ENCODE measurements at regions not wholly inside any gene's neighbourhood (a gene's known extent, or its start where the extent isn't known, plus 50 kb on each side); places are given as distances from the start of the nearest gene placed in this dataset.

- ChIA-PET CTCF (no interaction called here), POLR2A (no interaction called here)
- no peaks in the 10 kb centered on the region; the same call in 1 of the 2 replicates for H3K27me3 ChIP-seq (ENCODE audit: control insufficient read depth, insufficient read depth, low read length)
- no peaks in the 10 kb centered on the region for H3K9me3 ChIP-seq (ENCODE audit: control insufficient read depth, insufficient read depth, low read depth, low read length)
- ATAC-seq = no peak; the same call in 1 of the 2 replicates
- TF ChIP-seq TCF7L2 (IDR thresholded peaks at IDR 0.05; ENCODE audit: low read depth, low read length) (no peak), POLR2AphosphoS5 (IDR thresholded peaks at IDR 0.05; ENCODE audit: low read depth, low read length) (no peak), SIN3A (IDR thresholded peaks at IDR 0.05; ENCODE audit: borderline replicate concordance, insufficient read depth, low read depth, low read length) (no peak), CTCF (IDR thresholded peaks at IDR 0.05) (no peak), REST (IDR thresholded peaks at IDR 0.05; ENCODE audit: insufficient read depth in 1 of 2, low read depth in 2 of 2, low read length in 1 of 2) (no peak)
- intact Hi-C loops (cut with micrococcal nuclease; ENCODE audit: unreplicated experiment) (no loop called here), in situ Hi-C loops (cut with HindIII; ENCODE audit: low pct_unique_long_range_greater_than_20kb, low sequenced_read_pairs) (no loop called here)
- BruUV-seq (replicated peaks) = no TSS peak
- DNase-seq (ENCODE audit: low read depth, low spot score) = no peak
- no peak overlapping the region for H3K27ac ChIP-seq (ENCODE audit: low read length)
- H3K4me3 ChIP-seq (ENCODE audit: low read depth in 2 of 2, low read length in 2 of 2) = no peak overlapping the region
- no peaks in the 10 kb centered on the region for H3K4me1 ChIP-seq (ENCODE audit: control insufficient read depth, insufficient read depth, low read length)
- no peaks in the 10 kb centered on the region for H3K36me3 ChIP-seq (ENCODE audit: control insufficient read depth, insufficient read depth, low read length)
These were observed 89.6 kb downstream of the DDX1 start for GRCh38 chr2:15681089-15681885.

GRCh38 chr2:15682354-15682753, 90.7 kb downstream of the DDX1 start:
- Histone ChIP-seq H3K4me1 (ENCODE audit: control insufficient read depth, insufficient read depth, low read length) (no peaks in the 10 kb centered on the region), H3K4me3 (ENCODE audit: low read depth in 2 of 2, low read length in 2 of 2) (no peak overlapping the region), H3K27ac (ENCODE audit: low read length) (no peak overlapping the region), H3K36me3 (ENCODE audit: control insufficient read depth, insufficient read depth, low read length) (no peaks in the 10 kb centered on the region), H3K9me3 (ENCODE audit: control insufficient read depth, insufficient read depth, low read depth, low read length) (no peaks in the 10 kb centered on the region), H3K27me3 (ENCODE audit: control insufficient read depth, insufficient read depth, low read length) (no peaks in the 10 kb centered on the region; the same call in 1 of the 2 replicates)
- ChIA-PET POLR2A (no interaction called here), CTCF (no interaction called here)
- no peak for TF ChIP-seq CTCF (IDR thresholded peaks at IDR 0.05)
- TF ChIP-seq REST (IDR thresholded peaks at IDR 0.05; ENCODE audit: insufficient read depth in 1 of 2, low read depth in 2 of 2, low read length in 1 of 2) = no peak
- no peak for TF ChIP-seq TCF7L2 (IDR thresholded peaks at IDR 0.05; ENCODE audit: low read depth, low read length)
- TF ChIP-seq POLR2AphosphoS5 (IDR thresholded peaks at IDR 0.05; ENCODE audit: low read depth, low read length) = no peak
- no peak for TF ChIP-seq SIN3A (IDR thresholded peaks at IDR 0.05; ENCODE audit: borderline replicate concordance, insufficient read depth, low read depth, low read length)
- ATAC-seq (no peak), DNase-seq (ENCODE audit: low read depth, low spot score) (no peak)
- in situ Hi-C loops (cut with HindIII; ENCODE audit: low pct_unique_long_range_greater_than_20kb, low sequenced_read_pairs) = no loop called here
- intact Hi-C loops (cut with micrococcal nuclease; ENCODE audit: unreplicated experiment) = no loop called here
- no TSS peak for BruUV-seq (replicated peaks)
